ENCODE measurements at regions not wholly inside any gene's neighbourhood (a gene's known extent, or its start where the extent isn't known, plus 50 kb on each side); places are given as distances from the start of the nearest gene placed in this dataset.
"Not testable (repeated sequence)": the region's sequence is repeated elsewhere in the genome, so short reads cannot be mapped to it uniquely, and the experiment has no call there.

- intact Hi-C loops (cut with DNase I), result no loop called here
- no peak overlapping the region for H3K4me3 ChIP-seq
- no peaks in the 10 kb centered on the region for H3K9me3 ChIP-seq
- no peaks in the 10 kb centered on the region for H3K4me1 ChIP-seq
- H3K27me3 ChIP-seq, result no peaks in the 10 kb centered on the region
- TF ChIP-seq CTCF (IDR thresholded peaks at IDR 0.05), result no peak
- DNase-seq (ENCODE audit: low spot score in 2 of 2), result no peak
- H3K27ac ChIP-seq, result no peak overlapping the region
- H3K36me3 ChIP-seq, result no peaks in the 10 kb centered on the region
Measured at GRCh38 chr5:99775189-99775588, 760.0 kb upstream of the FAM174A start.

- no peaks in the 10 kb centered on the region for H3K4me1 ChIP-seq
- no peaks in the 10 kb centered on the region for H3K27me3 ChIP-seq
- no peak for DNase-seq (ENCODE audit: low spot score in 2 of 2)
- intact Hi-C loops (cut with DNase I), result no loop called here
- no peak overlapping the region for H3K27ac ChIP-seq
- H3K9me3 ChIP-seq, result no peaks in the 10 kb centered on the region
- no peak overlapping the region for H3K4me3 ChIP-seq
- no peaks in the 10 kb centered on the region for H3K36me3 ChIP-seq
- no peak for TF ChIP-seq CTCF (IDR thresholded peaks at IDR 0.05)
Measured at GRCh38 chr5:99773290-99773689, 761.9 kb upstream of the FAM174A start.

GRCh38 chr5:99771296-99771695 is 763.9 kb upstream of the FAM174A start:
- H3K4me3 ChIP-seq, result no peak overlapping the region
- no peaks in the 10 kb centered on the region for H3K36me3 ChIP-seq
- DNase-seq (ENCODE audit: low spot score in 2 of 2), result no peak
- no peaks in the 10 kb centered on the region for H3K27me3 ChIP-seq
- no peaks in the 10 kb centered on the region for H3K9me3 ChIP-seq
- no peaks in the 10 kb centered on the region for H3K4me1 ChIP-seq
- H3K27ac ChIP-seq, result no peak overlapping the region
- intact Hi-C loops (cut with DNase I), result no loop called here
- TF ChIP-seq CTCF (IDR thresholded peaks at IDR 0.05), result no peak

- Histone ChIP-seq H3K27ac (no peak overlapping the region), H3K4me3 (no peak overlapping the region), H3K4me1 (no peaks in the 10 kb centered on the region), H3K27me3 (no peaks in the 10 kb centered on the region), H3K9me3 (no peaks in the 10 kb centered on the region), H3K36me3 (no peaks in the 10 kb centered on the region)
- intact Hi-C loops (cut with DNase I), result no loop called here
- no peak for DNase-seq (ENCODE audit: low spot score in 2 of 2)
- no peak for TF ChIP-seq CTCF (IDR thresholded peaks at IDR 0.05)
Measured at GRCh38 chr5:99765011-99765410, 770.2 kb upstream of the FAM174A start.

GRCh38 chr5:99763021-99763774 is 772.0 kb upstream of the FAM174A start:
- Histone ChIP-seq H3K4me1 (no peaks in the 10 kb centered on the region), H3K27ac (no peak overlapping the region), H3K4me3 (no peak overlapping the region), H3K27me3 (no peaks in the 10 kb centered on the region), H3K36me3 (no peaks in the 10 kb centered on the region), H3K9me3 (no peaks in the 10 kb centered on the region)
- intact Hi-C loops (cut with DNase I), result no loop called here
- DNase-seq (ENCODE audit: low spot score in 2 of 2), result no peak
- TF ChIP-seq CTCF (IDR thresholded peaks at IDR 0.05), result no peak

- H3K4me1 ChIP-seq, result no peaks in the 10 kb centered on the region
- H3K4me3 ChIP-seq, result no peak overlapping the region
- no peak for DNase-seq (ENCODE audit: low spot score in 2 of 2)
- no peaks in the 10 kb centered on the region for H3K27me3 ChIP-seq
- intact Hi-C loops (cut with DNase I), result no loop called here
- no peak overlapping the region for H3K27ac ChIP-seq
- no peak for TF ChIP-seq CTCF (IDR thresholded peaks at IDR 0.05)
- no peaks in the 10 kb centered on the region for H3K36me3 ChIP-seq
- H3K9me3 ChIP-seq, result no peaks in the 10 kb centered on the region
Measured at GRCh38 chr5:99747342-99747741, 787.8 kb upstream of the FAM174A start.

GRCh38 chr5:99733146-99733545 is 802.0 kb upstream of the FAM174A start:
- H3K4me3 ChIP-seq; H3K4me1 ChIP-seq; intact Hi-C loops (cut with DNase I); H3K27ac ChIP-seq; DNase-seq (ENCODE audit: low spot score in 2 of 2); H3K27me3 ChIP-seq; H3K9me3 ChIP-seq; H3K36me3 ChIP-seq: not testable (repeated sequence)

GRCh38 chr5:99730653-99731052 is 801.8 kb upstream of the CHD1 start:
- H3K4me1 ChIP-seq; H3K4me3 ChIP-seq; intact Hi-C loops (cut with DNase I); H3K36me3 ChIP-seq; H3K27ac ChIP-seq; H3K9me3 ChIP-seq; DNase-seq (ENCODE audit: low spot score in 2 of 2); H3K27me3 ChIP-seq: not testable (repeated sequence)

Measured in ascending aorta (tissue), 2 donors.